ENCODE measurements at regions not wholly inside any gene's neighbourhood (a gene's known extent, or its start where the extent isn't known, plus 50 kb on each side); places are given as distances from the start of the nearest gene placed in this dataset.

DNA sequence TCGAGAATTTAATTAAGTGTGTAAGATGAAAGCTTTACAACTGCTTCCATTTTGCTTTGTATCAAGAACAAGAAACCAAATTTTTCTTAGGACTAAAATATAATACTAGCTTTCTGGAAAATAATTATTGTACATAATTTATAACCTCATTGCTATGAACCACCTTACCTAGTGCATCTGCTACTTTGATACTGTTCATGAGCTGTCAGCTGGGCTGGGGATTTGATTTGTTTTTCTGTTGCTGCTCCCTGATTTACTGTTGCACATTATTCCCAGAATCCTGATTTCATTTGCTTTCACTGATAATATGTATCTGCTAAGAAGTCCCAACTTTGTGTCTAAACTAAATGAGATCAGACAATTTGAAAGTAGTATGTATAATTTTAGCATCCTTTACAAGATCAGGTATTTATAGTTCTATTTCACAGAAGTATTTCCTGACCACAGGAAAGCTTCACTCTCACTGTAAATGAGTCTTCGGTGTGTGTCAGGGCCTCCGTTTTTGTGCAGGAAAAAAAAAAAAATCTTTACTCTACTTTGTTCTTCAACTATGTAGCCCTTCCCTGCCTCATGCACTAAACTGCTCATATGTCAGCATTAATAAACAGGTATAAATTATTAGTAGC lies 105.6 kb upstream of the CCDC150 start:
- CTCF ChIA-PET (ENCODE audit: low intra/inter-chr PET ratio): no interaction called here
- Histone ChIP-seq H3K4me3 (no peak overlapping the region), H3K27me3 (ENCODE audit: control insufficient read depth in 2 of 2, insufficient read depth in 2 of 2, low read length in 2 of 2) (peaks cover 0 to 2% of the 10 kb centered on the region in 2 experiments; a peak in 1 of 5 replicates), H3K27ac (ENCODE audit: extremely low read depth, low read depth, low read length) (no peak overlapping the region), H3K36me3 (ENCODE audit: control insufficient read depth, insufficient read depth, low read length) (no peaks in the 10 kb centered on the region), H3K9me3 (replicated peaks; ENCODE audit: control insufficient read depth, insufficient read depth, low read depth, low read length) (no peaks in the 10 kb centered on the region), H3K9me1 (ENCODE audit: control insufficient read depth, insufficient read depth, low read length) (no peaks in the 10 kb centered on the region), H3K4me1 (replicated peaks in 1 of 2; ENCODE audit: control insufficient read depth in 2 of 2, insufficient read depth in 2 of 2, low read length in 2 of 2) (no peaks in the 10 kb centered on the region), H4K20me1 (replicated peaks; ENCODE audit: control insufficient read depth, insufficient read depth, low read length) (no peaks in the 10 kb centered on the region), H3K79me2 (ENCODE audit: control insufficient read depth, insufficient read depth, low read length) (no peaks in the 10 kb centered on the region), H3K4me2 (ENCODE audit: insufficient read depth, low read length) (no peak overlapping the region), H2AFZ (ENCODE audit: low read depth, low read length) (no peak overlapping the region), H3K9ac (ENCODE audit: insufficient read depth in 1 of 2, low read depth in 2 of 2, low read length in 2 of 2) (no peak overlapping the region)
- TF ChIP-seq FOXA1 (IDR thresholded peaks at IDR 0.05; ENCODE audit: borderline replicate concordance): no peak
- TF ChIP-seq CHD2 (IDR thresholded peaks at IDR 0.05; ENCODE audit: low read depth, low read length): no peak
- TF ChIP-seq CREB1 (IDR thresholded peaks at IDR 0.05): no peak
- TF ChIP-seq CREB1 (CRISPR knock-in tag; IDR thresholded peaks at IDR 0.05): no peak
- no peak for TF ChIP-seq ZNF212 (CRISPR knock-in tag; IDR thresholded peaks at IDR 0.05)
- TF ChIP-seq, protein P1, sequence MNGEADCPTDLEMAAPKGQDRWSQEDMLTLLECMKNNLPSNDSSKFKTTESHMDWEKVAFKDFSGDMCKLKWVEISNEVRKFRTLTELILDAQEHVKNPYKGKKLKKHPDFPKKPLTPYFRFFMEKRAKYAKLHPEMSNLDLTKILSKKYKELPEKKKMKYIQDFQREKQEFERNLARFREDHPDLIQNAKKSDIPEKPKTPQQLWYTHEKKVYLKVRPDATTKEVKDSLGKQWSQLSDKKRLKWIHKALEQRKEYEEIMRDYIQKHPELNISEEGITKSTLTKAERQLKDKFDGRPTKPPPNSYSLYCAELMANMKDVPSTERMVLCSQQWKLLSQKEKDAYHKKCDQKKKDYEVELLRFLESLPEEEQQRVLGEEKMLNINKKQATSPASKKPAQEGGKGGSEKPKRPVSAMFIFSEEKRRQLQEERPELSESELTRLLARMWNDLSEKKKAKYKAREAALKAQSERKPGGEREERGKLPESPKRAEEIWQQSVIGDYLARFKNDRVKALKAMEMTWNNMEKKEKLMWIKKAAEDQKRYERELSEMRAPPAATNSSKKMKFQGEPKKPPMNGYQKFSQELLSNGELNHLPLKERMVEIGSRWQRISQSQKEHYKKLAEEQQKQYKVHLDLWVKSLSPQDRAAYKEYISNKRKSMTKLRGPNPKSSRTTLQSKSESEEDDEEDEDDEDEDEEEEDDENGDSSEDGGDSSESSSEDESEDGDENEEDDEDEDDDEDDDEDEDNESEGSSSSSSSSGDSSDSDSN (IDR thresholded peaks at IDR 0.05; ENCODE audit: borderline replicate concordance in 1 of 2, low read depth in 2 of 2, low read length in 2 of 2): no peak
- no peak for TF ChIP-seq ZNF75A (CRISPR knock-in tag; IDR thresholded peaks at IDR 0.05)
- TF ChIP-seq, protein P2, sequence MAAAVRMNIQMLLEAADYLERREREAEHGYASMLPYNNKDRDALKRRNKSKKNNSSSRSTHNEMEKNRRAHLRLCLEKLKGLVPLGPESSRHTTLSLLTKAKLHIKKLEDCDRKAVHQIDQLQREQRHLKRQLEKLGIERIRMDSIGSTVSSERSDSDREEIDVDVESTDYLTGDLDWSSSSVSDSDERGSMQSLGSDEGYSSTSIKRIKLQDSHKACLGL (CRISPR knock-in tag; IDR thresholded peaks at IDR 0.05; ENCODE audit: borderline replicate concordance, poor library complexity, severe bottlenecking): no peak
- no peak for TF ChIP-seq SMC3 (conservative IDR thresholded peaks at IDR 0.05; ENCODE audit: insufficient read depth, low read depth, low read length)
- no peak for TF ChIP-seq ZNF354B (CRISPR knock-in tag; IDR thresholded peaks at IDR 0.05)
- TF ChIP-seq CEBPG (CRISPR knock-in tag; IDR thresholded peaks at IDR 0.05): no peak
- TF ChIP-seq CEBPG (tag; conservative IDR thresholded peaks at IDR 0.05 in 1 of 2, IDR thresholded peaks at IDR 0.05 in 1 of 2): no peak
- TF ChIP-seq SRSF1 (IDR thresholded peaks at IDR 0.05; ENCODE audit: low read depth, low read length): no peak
- TF ChIP-seq ZFP30 (CRISPR knock-in tag; IDR thresholded peaks at IDR 0.05; ENCODE audit: borderline replicate concordance): no peak
- no peak for ATAC-seq
- 0% methylated on average over 3 of the region's 3 CpGs for WGBS (ENCODE audit: insufficient coverage, low coverage, missing lambda C conversion rate)
- no peak for FAIRE-seq
- intact Hi-C loops (cut with micrococcal nuclease): no loop called here
- POLR2A ChIA-PET: no interaction called here
- in situ Hi-C loops (cut with MboI): no loop called here
- DNase-seq (ENCODE audit: extremely low read depth in 1 of 4, low spot score in 3 of 4): no peak
- no TSS peak for BruUV-seq (replicated peaks)
